DLD1 (cell line): ENCODE measurements at regions not wholly inside any gene's neighbourhood (a gene's known extent, or its start where the extent isn't known, plus 50 kb on each side); places are given as distances from the start of the nearest gene placed in this dataset.
"Not testable (repeated sequence)": the region's sequence is repeated elsewhere in the genome, so short reads cannot be mapped to it uniquely, and the experiment has no call there.

Experiments
- in situ Hi-C: cut with HindIII; loops from 2 replicates; pipeline ENCODE4 v1.10.0; 2017; ENCODE audit warnings: low sequenced_read_pairs

GRCh38 chr6:126664271-126664670, 324.4 kb downstream of the CENPW start:
- in situ Hi-C loops, result no loop called here

- in situ Hi-C loops, result no loop called here
These were observed 325.6 kb downstream of the CENPW start for GRCh38 chr6:126665551-126665950.

- in situ Hi-C loops, result no loop called here
These were observed 327.2 kb downstream of the CENPW start for GRCh38 chr6:126667071-126667470.

GRCh38 chr6:126667728-126668127, 327.8 kb downstream of the CENPW start:
- in situ Hi-C loops, result no loop called here

GRCh38 chr6:126672649-126673048, 332.7 kb downstream of the CENPW start:
- in situ Hi-C loops, result no loop called here

- in situ Hi-C loops, result not testable (repeated sequence)
These were observed 333.8 kb downstream of the CENPW start for GRCh38 chr6:126673749-126674148.

DNA sequence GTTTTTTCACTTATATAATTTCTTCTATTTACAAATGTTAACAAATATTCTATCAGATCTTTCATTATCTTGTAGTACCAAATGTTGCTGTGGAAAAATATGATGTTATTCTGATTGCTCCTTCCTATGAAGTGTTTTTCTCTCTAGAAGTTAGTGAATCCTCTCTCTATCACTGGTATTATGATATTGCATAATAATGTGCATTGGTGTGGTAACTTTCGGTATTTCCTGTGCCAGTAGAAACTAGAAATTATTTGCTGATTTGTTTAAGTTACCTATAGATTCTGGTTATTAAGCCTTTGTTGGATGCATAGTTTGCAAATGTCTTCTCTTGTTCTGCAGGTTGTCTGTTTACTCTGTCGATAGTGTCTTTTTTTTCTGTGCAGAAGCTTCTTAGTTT, 342.5 kb downstream of the CENPW start:
- in situ Hi-C loops, result no loop called here

- in situ Hi-C loops, result no loop called here
These were observed 345.3 kb downstream of the CENPW start for GRCh38 chr6:126685182-126685581.

DNA sequence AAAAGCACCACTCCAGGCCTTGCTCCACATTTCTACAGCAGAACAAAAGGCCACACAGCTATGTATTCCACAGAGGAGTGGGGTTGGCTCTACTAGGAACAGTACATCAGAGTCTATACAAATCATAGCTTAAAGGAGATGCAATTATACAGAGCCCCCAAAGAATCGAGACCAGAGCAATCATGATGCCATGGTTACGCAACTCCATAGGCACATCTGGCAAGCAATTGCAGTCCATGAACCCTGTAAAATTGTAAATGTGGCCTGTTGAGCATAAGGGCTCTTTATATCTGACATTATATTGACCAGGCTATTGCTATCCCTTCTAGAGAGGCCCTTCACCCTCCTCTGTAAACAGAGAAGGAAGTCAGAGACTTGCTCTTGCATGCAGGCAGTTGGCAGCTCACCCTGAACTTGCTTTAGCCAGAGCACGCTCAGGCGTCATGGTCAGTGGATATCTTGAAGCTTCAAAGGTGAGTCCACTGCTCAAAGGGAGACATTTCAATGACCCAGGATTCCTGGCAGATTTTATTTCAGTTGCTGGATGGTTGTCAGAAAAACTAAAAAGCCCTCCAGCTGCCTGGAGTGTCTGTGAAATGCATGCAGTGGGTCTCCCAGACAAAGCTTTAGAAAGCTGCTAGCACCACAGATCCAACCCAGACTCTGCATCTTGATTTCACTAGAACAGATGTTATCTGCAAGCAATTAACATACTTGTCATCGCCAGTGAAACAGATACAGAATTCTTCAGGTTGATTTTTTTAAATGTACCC, 357.2 kb downstream of the CENPW start:
- in situ Hi-C loops, result no loop called here

DNA sequence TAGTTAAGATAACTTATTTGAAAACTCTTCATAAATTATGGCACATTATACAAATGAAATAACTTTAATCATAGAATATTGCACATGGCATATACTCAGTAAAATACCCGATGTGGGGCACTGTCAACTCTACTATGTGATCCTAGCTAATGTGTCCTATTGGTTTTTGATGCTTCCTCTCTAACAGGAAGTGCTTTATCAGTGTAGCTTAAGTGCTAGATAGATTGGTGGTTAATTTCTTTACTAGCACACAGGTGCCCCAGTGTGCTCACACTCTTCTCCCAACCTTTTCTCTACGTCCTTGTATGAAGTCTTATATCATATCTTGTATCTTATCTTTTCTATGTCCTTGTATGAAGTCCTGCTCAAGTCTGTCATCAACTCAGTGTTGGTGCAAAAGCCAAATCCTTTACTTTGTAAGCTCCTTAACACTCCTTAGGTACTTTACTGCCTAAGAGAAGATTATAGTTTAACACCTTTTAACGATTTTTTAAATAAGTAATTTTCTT, 358.9 kb downstream of the CENPW start:
- in situ Hi-C loops, result no loop called here

GRCh38 chr6:126701676-126702560, 362.0 kb downstream of the CENPW start:
- in situ Hi-C loops, result no loop called here

DNA sequence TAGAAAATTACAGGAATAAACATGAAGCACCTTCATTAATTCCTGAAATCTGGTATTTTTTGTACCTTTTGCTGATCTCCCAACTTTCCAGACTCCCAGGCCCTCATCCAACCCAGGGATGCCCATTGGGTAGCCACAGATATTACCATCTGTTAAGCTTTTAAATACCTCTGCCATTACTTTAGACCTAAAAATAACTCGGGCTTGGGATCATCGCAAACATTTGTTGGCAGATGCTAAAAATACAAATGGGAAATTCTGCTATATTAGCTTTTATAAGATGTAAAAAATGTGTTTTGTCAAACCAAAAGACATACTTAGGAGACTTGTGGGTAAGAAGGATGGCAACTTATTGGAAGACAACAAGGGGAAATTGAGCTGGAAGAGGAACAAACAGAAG, 376.1 kb downstream of the CENPW start:
- in situ Hi-C loops, result no loop called here

GRCh38 chr6:126716826-126717509, 377.1 kb downstream of the CENPW start:
- in situ Hi-C loops, result no loop called here

DNA sequence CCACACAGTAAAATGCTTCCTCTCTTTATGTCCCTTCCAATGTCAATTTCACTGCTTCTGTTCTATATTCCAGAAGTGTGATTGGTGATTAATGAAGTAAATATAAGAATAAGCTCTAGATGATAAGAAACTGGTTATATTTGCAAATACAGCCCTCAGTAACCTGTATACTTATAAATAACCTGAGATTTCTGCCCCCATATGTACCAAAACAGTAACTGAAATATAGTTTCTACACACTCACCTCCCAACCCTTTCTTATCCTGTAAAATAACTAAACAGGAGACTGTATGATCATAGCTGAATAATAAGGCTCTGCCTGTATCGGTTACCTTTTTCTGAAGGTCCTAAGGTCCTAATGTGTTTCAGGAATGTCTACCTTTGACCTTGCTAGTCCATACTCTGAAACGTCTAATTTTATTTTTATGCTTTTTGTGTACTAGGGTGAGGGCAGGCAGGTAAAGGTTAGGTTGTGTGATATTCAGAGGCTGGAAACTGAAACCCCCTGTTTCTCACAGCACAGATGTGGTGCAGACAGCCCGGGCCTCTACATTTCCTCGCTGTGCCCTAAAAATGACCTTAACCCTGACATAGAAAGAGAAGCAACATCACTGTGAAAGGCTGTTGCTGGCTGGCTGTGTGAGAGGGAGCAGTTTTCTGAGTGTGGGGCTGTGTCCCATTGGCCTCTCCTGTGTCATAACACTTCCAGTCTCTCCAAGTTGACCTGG, 378.8 kb downstream of the CENPW start:
- in situ Hi-C loops, result no loop called here

GRCh38 chr6:126720304-126720703, 380.4 kb downstream of the CENPW start:
- in situ Hi-C loops, result no loop called here

GRCh38 chr6:126721581-126722160, 381.8 kb downstream of the CENPW start:
- in situ Hi-C loops, result no loop called here

- in situ Hi-C loops, result no loop called here
These were observed 382.5 kb downstream of the CENPW start for GRCh38 chr6:126722411-126722810.

DNA sequence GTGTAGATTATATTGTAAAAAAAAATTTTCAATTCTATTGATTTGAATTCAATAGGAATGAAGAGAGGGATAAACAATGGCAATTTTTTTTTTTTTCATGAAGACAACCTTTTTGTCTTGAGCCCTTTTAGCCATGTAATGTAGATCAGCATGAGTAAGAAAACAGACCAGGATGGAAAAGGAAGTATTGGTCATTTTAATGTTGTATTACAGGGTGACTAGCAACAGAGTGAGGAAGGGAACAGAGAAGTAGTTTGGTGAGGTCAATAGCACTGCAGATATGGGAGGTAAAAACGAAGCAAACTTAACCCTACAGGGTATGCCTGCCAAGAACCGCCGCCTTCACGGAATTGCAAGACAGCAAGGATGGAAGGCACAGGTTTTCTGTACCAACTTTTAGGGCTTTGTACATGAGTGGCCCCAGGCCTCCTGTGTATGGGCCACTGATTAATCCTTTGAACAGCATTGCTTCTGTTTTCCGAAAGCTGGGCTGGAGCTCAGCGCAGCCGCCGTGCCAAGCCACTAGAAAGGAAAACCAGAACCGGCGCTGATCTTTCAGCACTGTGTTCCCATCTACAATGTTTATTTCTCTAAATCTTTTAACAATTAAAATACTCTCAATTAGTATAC, 383.7 kb downstream of the CENPW start:
- in situ Hi-C loops, result no loop called here

- in situ Hi-C loops, result no loop called here
These were observed 384.9 kb downstream of the CENPW start for GRCh38 chr6:126724821-126725220.

DNA sequence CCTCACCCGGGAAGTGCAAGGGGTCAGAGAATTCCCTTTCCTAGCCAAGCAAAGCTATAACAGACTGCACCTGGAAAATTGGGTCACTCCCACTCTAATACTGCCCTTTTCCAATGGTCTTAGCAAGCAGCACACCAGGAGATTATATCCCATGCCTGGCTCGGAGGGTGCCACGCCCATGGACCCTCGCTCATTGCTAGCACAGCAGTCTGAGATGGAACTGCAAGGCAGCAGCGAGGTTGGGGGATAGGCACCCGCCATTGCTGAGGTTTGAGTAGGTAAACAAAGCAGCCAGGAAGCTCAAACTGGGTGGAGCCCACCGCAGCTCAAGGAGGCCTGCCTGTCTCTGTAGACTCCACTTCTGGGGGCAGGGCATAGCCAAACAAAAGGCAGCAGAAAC, 386.5 kb downstream of the CENPW start:
- in situ Hi-C loops, result not testable (repeated sequence)
